ENCODE measurements at regions not wholly inside any gene's neighbourhood (a gene's known extent, or its start where the extent isn't known, plus 50 kb on each side); places are given as distances from the start of the nearest gene placed in this dataset.

DNA sequence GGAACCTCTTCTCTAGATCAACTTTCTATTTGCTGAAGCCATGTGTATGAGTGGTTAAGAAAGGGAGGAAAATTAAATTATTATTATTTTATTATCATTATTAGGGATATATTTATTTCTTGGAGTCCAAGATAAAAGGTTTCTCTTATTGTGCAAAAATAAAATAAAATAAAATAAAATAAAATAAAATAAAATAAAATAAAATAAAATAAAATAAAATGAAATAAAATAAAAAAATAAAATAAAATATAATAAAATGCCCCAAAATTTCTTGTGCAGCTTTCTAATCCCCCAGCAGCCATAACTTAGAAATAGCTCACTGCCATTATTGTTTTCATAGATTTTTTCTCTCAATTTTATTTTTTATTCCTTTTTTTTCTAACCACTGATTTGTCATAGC is 526.8 kb downstream of the VGLL3 start:
- no peak for ATAC-seq
- TF ChIP-seq GATA3 (IDR thresholded peaks at IDR 0.05; ENCODE audit: borderline replicate concordance) (no peak), HOXB5 (CRISPR knock-in tag; IDR thresholded peaks at IDR 0.05) (no peak), POLR2A (IDR thresholded peaks at IDR 0.05; ENCODE audit: low read length) (no peak), EHMT2 (IDR thresholded peaks at IDR 0.05; ENCODE audit: low read depth) (no peak), CBX2 (IDR thresholded peaks at IDR 0.05; ENCODE audit: borderline replicate concordance, low read depth) (no peak), NPAS2 (CRISPR knock-in tag; IDR thresholded peaks at IDR 0.05; ENCODE audit: borderline replicate concordance) (no peak), TP53 (CRISPR knock-in tag; IDR thresholded peaks at IDR 0.05) (no peak), RARB (CRISPR knock-in tag; IDR thresholded peaks at IDR 0.05) (no peak)
- TF ChIP-seq, protein P1, sequence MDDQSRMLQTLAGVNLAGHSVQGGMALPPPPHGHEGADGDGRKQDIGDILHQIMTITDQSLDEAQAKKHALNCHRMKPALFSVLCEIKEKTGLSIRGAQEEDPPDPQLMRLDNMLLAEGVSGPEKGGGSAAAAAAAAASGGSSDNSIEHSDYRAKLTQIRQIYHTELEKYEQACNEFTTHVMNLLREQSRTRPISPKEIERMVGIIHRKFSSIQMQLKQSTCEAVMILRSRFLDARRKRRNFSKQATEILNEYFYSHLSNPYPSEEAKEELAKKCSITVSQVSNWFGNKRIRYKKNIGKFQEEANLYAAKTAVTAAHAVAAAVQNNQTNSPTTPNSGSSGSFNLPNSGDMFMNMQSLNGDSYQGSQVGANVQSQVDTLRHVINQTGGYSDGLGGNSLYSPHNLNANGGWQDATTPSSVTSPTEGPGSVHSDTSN (IDR thresholded peaks at IDR 0.05): no peak
- TF ChIP-seq, protein P2, sequence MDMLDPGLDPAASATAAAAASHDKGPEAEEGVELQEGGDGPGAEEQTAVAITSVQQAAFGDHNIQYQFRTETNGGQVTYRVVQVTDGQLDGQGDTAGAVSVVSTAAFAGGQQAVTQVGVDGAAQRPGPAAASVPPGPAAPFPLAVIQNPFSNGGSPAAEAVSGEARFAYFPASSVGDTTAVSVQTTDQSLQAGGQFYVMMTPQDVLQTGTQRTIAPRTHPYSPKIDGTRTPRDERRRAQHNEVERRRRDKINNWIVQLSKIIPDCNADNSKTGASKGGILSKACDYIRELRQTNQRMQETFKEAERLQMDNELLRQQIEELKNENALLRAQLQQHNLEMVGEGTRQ (IDR thresholded peaks at IDR 0.05): no peak
- TF ChIP-seq, protein P3, sequence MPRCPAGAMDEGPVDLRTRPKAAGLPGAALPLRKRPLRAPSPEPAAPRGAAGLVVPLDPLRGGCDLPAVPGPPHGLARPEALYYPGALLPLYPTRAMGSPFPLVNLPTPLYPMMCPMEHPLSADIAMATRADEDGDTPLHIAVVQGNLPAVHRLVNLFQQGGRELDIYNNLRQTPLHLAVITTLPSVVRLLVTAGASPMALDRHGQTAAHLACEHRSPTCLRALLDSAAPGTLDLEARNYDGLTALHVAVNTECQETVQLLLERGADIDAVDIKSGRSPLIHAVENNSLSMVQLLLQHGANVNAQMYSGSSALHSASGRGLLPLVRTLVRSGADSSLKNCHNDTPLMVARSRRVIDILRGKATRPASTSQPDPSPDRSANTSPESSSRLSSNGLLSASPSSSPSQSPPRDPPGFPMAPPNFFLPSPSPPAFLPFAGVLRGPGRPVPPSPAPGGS (IDR thresholded peaks at IDR 0.05): no peak
- CTCF ChIA-PET: no interaction called here

DNA sequence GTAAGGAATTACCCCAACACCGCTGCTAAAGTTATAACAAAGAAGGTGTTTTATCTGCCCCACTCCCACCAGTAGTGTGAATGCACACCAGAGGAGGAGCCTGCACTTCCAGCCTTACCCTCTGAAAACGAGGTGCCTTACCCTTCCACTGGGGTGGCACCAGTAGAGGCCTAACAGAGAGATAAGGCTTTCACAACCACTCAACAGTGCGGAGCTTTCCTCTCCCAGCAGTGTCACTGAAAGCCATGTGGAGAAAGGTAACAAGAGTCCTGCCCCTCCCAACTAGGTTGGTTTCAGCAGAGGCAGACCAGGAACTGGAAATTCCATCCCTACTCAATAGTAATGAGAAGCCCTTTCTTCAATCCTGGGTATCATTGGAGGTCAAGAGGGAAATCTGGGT is 539.2 kb downstream of the VGLL3 start:
- Histone ChIP-seq H3K9me3 (no peaks in the 10 kb centered on the region), H3K27ac (no peak overlapping the region), H3K4me3 (no peak overlapping the region), H3K4me1 (no peaks in the 10 kb centered on the region), H3K4me2 (no peak overlapping the region)
- CTCF ChIA-PET: no interaction called here
- ATAC-seq (no peak), FAIRE-seq (no peak), DNase-seq (ENCODE audit: low read depth in 1 of 2, low spot score in 1 of 2) (no peak)
- TF ChIP-seq ZC3H11A (IDR thresholded peaks at IDR 0.05) (no peak), TFCP2L1 (CRISPR knock-in tag; IDR thresholded peaks at IDR 0.05) (no peak), HEYL (CRISPR knock-in tag; IDR thresholded peaks at IDR 0.05) (no peak), KDM1A (IDR thresholded peaks at IDR 0.05; ENCODE audit: low read depth) (no peak), POLR2AphosphoS2 (conservative IDR thresholded peaks at IDR 0.05; ENCODE audit: low read length) (no peak), CBX2 (IDR thresholded peaks at IDR 0.05; ENCODE audit: borderline replicate concordance, low read depth) (no peak), MYC (IDR thresholded peaks at IDR 0.05; ENCODE audit: borderline replicate concordance, low read length) (no peak), FOXS1 (CRISPR knock-in tag; IDR thresholded peaks at IDR 0.05) (no peak), HOXA7 (CRISPR knock-in tag; IDR thresholded peaks at IDR 0.05) (no peak), NR3C1 (IDR thresholded peaks at IDR 0.05) (no peak)
- POLR2A ChIA-PET: no interaction called here
- 17% methylated on average over 3 of the region's 3 CpGs for WGBS (ENCODE audit: missing lambda C conversion rate)

More for the DNA sequence above, 526.8 kb downstream of the VGLL3 start:
- Histone ChIP-seq H3K4me3 (no peak overlapping the region), H3K27ac (no peak overlapping the region), H3K4me1 (no peaks in the 10 kb centered on the region), H3K4me2 (no peak overlapping the region), H3K9me3 (no peaks in the 10 kb centered on the region)
- FAIRE-seq (no peak), DNase-seq (ENCODE audit: low read depth in 1 of 2, low spot score in 1 of 2) (no peak)
- POLR2A ChIA-PET: no interaction called here

DNA sequence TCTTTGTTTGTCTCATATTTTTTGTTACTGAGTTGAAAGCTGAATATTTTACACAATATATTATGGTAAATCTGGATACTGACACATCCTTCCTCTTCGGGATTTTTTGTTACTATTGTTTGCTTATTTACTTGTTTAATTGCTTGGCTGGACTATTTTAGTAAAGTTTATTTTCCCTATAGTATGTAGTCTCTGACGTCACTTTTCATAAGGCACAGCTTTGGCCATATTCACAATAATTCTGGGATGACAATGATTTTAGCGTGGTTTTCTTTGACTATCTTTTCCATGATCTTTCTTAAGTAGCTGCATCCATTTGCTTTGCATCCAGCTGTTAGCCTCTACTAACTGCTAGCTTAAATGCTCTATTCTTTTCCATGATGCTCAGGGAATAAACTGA is 552.4 kb downstream of the VGLL3 start:
- WGBS (ENCODE audit: missing lambda C conversion rate): 6% methylated on average over 3 of the region's 3 CpGs
- no peak overlapping the region for H3K27ac ChIP-seq
- TF ChIP-seq, protein P4, sequence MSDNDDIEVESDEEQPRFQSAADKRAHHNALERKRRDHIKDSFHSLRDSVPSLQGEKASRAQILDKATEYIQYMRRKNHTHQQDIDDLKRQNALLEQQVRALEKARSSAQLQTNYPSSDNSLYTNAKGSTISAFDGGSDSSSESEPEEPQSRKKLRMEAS (IDR thresholded peaks at IDR 0.05): no peak
- TF ChIP-seq, protein P5, sequence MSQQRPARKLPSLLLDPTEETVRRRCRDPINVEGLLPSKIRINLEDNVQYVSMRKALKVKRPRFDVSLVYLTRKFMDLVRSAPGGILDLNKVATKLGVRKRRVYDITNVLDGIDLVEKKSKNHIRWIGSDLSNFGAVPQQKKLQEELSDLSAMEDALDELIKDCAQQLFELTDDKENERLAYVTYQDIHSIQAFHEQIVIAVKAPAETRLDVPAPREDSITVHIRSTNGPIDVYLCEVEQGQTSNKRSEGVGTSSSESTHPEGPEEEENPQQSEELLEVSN (IDR thresholded peaks at IDR 0.05; ENCODE audit: borderline replicate concordance, low read depth): no peak
- no peak for TF ChIP-seq HEYL (CRISPR knock-in tag; IDR thresholded peaks at IDR 0.05)
- TF ChIP-seq TFCP2L1 (CRISPR knock-in tag; IDR thresholded peaks at IDR 0.05): no peak
- no peak for TF ChIP-seq MYC (IDR thresholded peaks at IDR 0.05; ENCODE audit: borderline replicate concordance, low read length)
- TF ChIP-seq BHLHE40 (IDR thresholded peaks at IDR 0.05; ENCODE audit: low read depth, low read length): no peak
- TF ChIP-seq SREBF2 (IDR thresholded peaks at IDR 0.05): no peak
- TF ChIP-seq HOXB13 (CRISPR knock-in tag; IDR thresholded peaks at IDR 0.05; ENCODE audit: low read depth): no peak
- no peak for TF ChIP-seq SMC3 (IDR thresholded peaks at IDR 0.05)
- no peak for TF ChIP-seq CHD4 (IDR thresholded peaks at IDR 0.05; ENCODE audit: borderline replicate concordance)
- no peak for TF ChIP-seq HOXA7 (CRISPR knock-in tag; IDR thresholded peaks at IDR 0.05)
- no peak for TF ChIP-seq RAD21 (conservative IDR thresholded peaks at IDR 0.05 in 1 of 2, IDR thresholded peaks at IDR 0.05 in 1 of 2)
- TF ChIP-seq CEBPB (IDR thresholded peaks at IDR 0.05): no peak
- TF ChIP-seq EP300 (IDR thresholded peaks at IDR 0.05): no peak
- no peak overlapping the region for H3K4me2 ChIP-seq
- H3K9me3 ChIP-seq: no peaks in the 10 kb centered on the region
- ChIA-PET CTCF (no interaction called here), POLR2A (no interaction called here)
- FAIRE-seq (no peak), ATAC-seq (no peak), DNase-seq (ENCODE audit: low read depth in 1 of 2, low spot score in 1 of 2) (no peak)
- H3K4me3 ChIP-seq: no peak overlapping the region
- no peaks in the 10 kb centered on the region for H3K4me1 ChIP-seq

Measured in A549 (cell line).